ENCODE measurements at regions not wholly inside any gene's neighbourhood (a gene's known extent, or its start where the extent isn't known, plus 50 kb on each side); places are given as distances from the start of the nearest gene placed in this dataset.

- no peaks in the 10 kb centered on the region for H3K27me3 ChIP-seq
- H3K36me3 ChIP-seq: no peaks in the 10 kb centered on the region
- H3K4me1 ChIP-seq (ENCODE audit: low read depth): no peaks in the 10 kb centered on the region
- no peaks in the 10 kb centered on the region for H3K9me3 ChIP-seq (ENCODE audit: low read depth)
- no peak overlapping the region for H3K27ac ChIP-seq
- DNase-seq (ENCODE audit: low read depth in 1 of 2, low spot score in 1 of 2): no peak
- H3K4me3 ChIP-seq: no peak overlapping the region
- TF ChIP-seq CTCF (IDR thresholded peaks at IDR 0.05; ENCODE audit: low read depth, low read length): no peak
Measured at GRCh38 chr9:1522219-1522767, 472.1 kb downstream of the DMRT2 start.

- DNase-seq (ENCODE audit: low read depth in 1 of 2, low spot score in 1 of 2): no peak
- Histone ChIP-seq H3K4me1 (ENCODE audit: low read depth) (no peaks in the 10 kb centered on the region), H3K9me3 (ENCODE audit: low read depth) (no peaks in the 10 kb centered on the region), H3K36me3 (no peaks in the 10 kb centered on the region), H3K27me3 (no peaks in the 10 kb centered on the region), H3K27ac (no peak overlapping the region), H3K4me3 (no peak overlapping the region)
- no peak for TF ChIP-seq CTCF (IDR thresholded peaks at IDR 0.05; ENCODE audit: low read depth, low read length)
Measured at GRCh38 chr9:1528456-1528855, 478.3 kb downstream of the DMRT2 start.

- Histone ChIP-seq H3K4me3 (no peak overlapping the region), H3K4me1 (ENCODE audit: low read depth) (no peaks in the 10 kb centered on the region), H3K9me3 (ENCODE audit: low read depth) (no peaks in the 10 kb centered on the region), H3K27me3 (no peaks in the 10 kb centered on the region), H3K27ac (no peak overlapping the region), H3K36me3 (no peaks in the 10 kb centered on the region)
- no peak for TF ChIP-seq CTCF (IDR thresholded peaks at IDR 0.05; ENCODE audit: low read depth, low read length)
- DNase-seq (ENCODE audit: low read depth in 1 of 2, low spot score in 1 of 2): no peak
Measured at GRCh38 chr9:1530696-1531095, 480.5 kb downstream of the DMRT2 start.

GRCh38 chr9:1531424-1531823 is 481.3 kb downstream of the DMRT2 start:
- H3K27me3 ChIP-seq: no peaks in the 10 kb centered on the region
- H3K4me3 ChIP-seq: no peak overlapping the region
- no peaks in the 10 kb centered on the region for H3K4me1 ChIP-seq (ENCODE audit: low read depth)
- no peak for TF ChIP-seq CTCF (IDR thresholded peaks at IDR 0.05; ENCODE audit: low read depth, low read length)
- H3K36me3 ChIP-seq: no peaks in the 10 kb centered on the region
- H3K9me3 ChIP-seq (ENCODE audit: low read depth): no peaks in the 10 kb centered on the region
- no peak for DNase-seq (ENCODE audit: low read depth in 1 of 2, low spot score in 1 of 2)
- no peak overlapping the region for H3K27ac ChIP-seq

- no peaks in the 10 kb centered on the region for H3K4me1 ChIP-seq (ENCODE audit: low read depth)
- DNase-seq (ENCODE audit: low read depth in 1 of 2, low spot score in 1 of 2): no peak
- H3K27ac ChIP-seq: no peak overlapping the region
- no peaks in the 10 kb centered on the region for H3K9me3 ChIP-seq (ENCODE audit: low read depth)
- no peaks in the 10 kb centered on the region for H3K36me3 ChIP-seq
- H3K4me3 ChIP-seq: no peak overlapping the region
- TF ChIP-seq CTCF (IDR thresholded peaks at IDR 0.05; ENCODE audit: low read depth, low read length): no peak
- H3K27me3 ChIP-seq: no peaks in the 10 kb centered on the region
Measured at GRCh38 chr9:1532171-1532570, 482.0 kb downstream of the DMRT2 start.

- no peak for TF ChIP-seq CTCF (IDR thresholded peaks at IDR 0.05; ENCODE audit: low read depth, low read length)
- no peaks in the 10 kb centered on the region for H3K36me3 ChIP-seq
- DNase-seq (ENCODE audit: low read depth in 1 of 2, low spot score in 1 of 2): no peak
- H3K9me3 ChIP-seq (ENCODE audit: low read depth): no peaks in the 10 kb centered on the region
- no peak overlapping the region for H3K4me3 ChIP-seq
- no peaks in the 10 kb centered on the region for H3K27me3 ChIP-seq
- no peak overlapping the region for H3K27ac ChIP-seq
- H3K4me1 ChIP-seq (ENCODE audit: low read depth): no peaks in the 10 kb centered on the region
Measured at GRCh38 chr9:1535051-1535450, 480.1 kb upstream of the SMARCA2 start.
